Adipocyte (in vitro differentiated cells): ENCODE measurements at regions not wholly inside any gene's neighbourhood (a gene's known extent, or its start where the extent isn't known, plus 50 kb on each side); places are given as distances from the start of the nearest gene placed in this dataset.

ENCODE experiments used
- DNase-seq: peaks from one replicate; pipeline ENCODE4 v3.0.0-alpha.2; 2015; ENCODE audit warnings: low read depth
- H3K27me3 ChIP-seq: replicated peaks from 2 replicates; pipeline ENCODE4 v1.7.0; 2013; ENCODE audit warnings: mild to moderate bottlenecking, low read length, moderate library complexity; ENCODE audit not compliant: control insufficient read depth, insufficient read depth
- H3K36me3 ChIP-seq: 2 replicates; pipeline ENCODE4 v1.7.0; 2013; ENCODE audit warnings: low read length, mild to moderate bottlenecking, moderate library complexity; ENCODE audit not compliant: control insufficient read depth, insufficient read depth, severe bottlenecking
- H3K4me1 ChIP-seq: 2 replicates; pipeline ENCODE4 v1.7.0; 2013; ENCODE audit warnings: mild to moderate bottlenecking, low read length, moderate library complexity; ENCODE audit not compliant: control insufficient read depth, insufficient read depth
- H3K4me3 ChIP-seq: 2 replicates; pipeline ENCODE4 v1.7.0; 2013; ENCODE audit warnings: mild to moderate bottlenecking, low read length, moderate library complexity
- H3K9ac ChIP-seq: 2 replicates; pipeline ENCODE4 v1.7.0; 2013; ENCODE audit warnings: mild to moderate bottlenecking, low read length, moderate library complexity
- H3K9me3 ChIP-seq: 2 replicates; pipeline ENCODE4 v1.7.0; 2013; ENCODE audit warnings: mild to moderate bottlenecking, low read length, moderate library complexity; ENCODE audit not compliant: control insufficient read depth

DNA sequence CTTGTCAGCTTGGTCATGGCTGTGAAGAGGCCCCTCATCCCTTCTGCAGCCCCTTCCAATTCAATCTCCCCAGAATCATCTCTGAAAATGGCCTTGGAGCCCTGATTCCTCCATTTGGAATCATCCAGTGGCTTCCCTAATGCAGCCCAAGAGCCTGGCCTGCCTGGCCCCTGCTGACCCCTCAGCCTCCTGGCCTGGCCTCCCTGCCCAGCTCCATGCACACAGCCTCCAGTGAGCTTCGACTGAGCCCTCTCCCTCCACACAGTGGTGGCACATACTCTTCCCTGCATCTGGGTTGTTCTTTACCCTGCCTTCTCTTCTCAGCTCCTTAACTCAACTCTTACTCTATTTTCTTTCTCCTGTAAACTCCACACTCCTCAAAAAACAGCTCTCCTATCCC lies 120.9 kb downstream of the ANKRD60 start:
- Histone ChIP-seq H3K4me3 (no peak overlapping the region), H3K27me3 (peaks cover 13% of the 10 kb centered on the region), H3K4me1 (peaks cover 16% of the 10 kb centered on the region), H3K9me3 (peaks cover 9% of the 10 kb centered on the region), H3K36me3 (no peaks in the 10 kb centered on the region), H3K9ac (no peak overlapping the region)
- DNase-seq = no peak

DNA sequence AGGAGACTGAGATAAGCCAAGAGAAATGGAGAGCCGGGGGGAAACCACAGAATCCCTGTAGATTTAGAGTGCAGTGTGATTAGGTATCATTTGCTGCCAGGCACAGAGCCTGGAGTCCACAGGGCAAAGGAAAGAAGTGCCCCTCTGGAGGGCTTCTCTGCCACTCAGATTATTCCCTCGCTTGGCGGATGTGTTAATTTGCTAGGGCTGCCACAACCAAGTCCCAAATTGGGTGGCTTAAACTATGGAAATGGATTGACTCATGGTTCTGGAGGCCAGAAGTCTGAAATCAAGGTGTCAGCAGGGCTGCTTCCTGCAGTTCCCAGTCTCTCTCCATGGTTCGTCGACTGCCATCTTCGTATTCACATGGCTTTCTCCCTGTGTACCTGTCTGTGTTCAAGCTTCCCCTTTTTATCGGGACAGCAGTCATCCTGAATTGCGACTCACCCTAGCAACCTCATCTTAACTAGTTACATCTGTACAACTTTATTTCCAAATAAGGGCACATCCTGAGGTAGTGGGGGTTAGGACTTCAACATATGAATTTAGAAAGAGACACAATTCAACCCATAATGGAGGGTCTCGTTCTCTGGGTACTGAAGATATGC lies 122.2 kb downstream of the ANKRD60 start:
- Histone ChIP-seq H3K4me3 (no peak overlapping the region), H3K36me3 (no peaks in the 10 kb centered on the region), H3K27me3 (peaks cover 13% of the 10 kb centered on the region), H3K9ac (no peak overlapping the region), H3K9me3 (peaks cover 9% of the 10 kb centered on the region), H3K4me1 (peaks cover 5% of the 10 kb centered on the region)
- DNase-seq = no peak

DNA sequence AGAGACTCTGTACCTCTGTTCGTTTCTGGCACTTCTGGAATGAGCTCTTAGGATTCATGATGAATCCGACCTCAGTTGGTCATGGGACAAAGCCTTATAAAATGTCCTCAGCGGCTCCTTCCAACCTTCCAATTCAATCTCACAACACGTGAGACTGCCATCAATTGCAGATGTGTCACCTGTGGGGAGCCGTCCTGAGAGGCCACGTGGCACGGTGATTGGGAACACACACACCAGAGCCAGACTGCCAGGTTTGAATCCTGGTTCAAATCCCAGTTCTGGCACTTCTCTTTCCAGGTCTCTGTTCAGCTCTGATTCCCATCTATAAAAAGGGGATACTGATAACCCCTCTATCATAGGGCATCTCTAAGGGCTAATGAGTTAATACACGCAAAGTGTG lies 124.5 kb downstream of the ANKRD60 start:
- DNase-seq = no peak
- Histone ChIP-seq H3K9me3 (peaks cover 9% of the 10 kb centered on the region), H3K9ac (no peak overlapping the region)

GRCh38 chr20:58103517-58103904 lies 124.9 kb downstream of the ANKRD60 start:
- no peaks in the 10 kb centered on the region for H3K4me1 ChIP-seq

More for the DNA sequence above, 124.5 kb downstream of the ANKRD60 start:
- Histone ChIP-seq H3K4me3 (no peak overlapping the region), H3K27me3 (peaks cover 13% of the 10 kb centered on the region), H3K4me1 (no peaks in the 10 kb centered on the region), H3K36me3 (no peaks in the 10 kb centered on the region)

DNA sequence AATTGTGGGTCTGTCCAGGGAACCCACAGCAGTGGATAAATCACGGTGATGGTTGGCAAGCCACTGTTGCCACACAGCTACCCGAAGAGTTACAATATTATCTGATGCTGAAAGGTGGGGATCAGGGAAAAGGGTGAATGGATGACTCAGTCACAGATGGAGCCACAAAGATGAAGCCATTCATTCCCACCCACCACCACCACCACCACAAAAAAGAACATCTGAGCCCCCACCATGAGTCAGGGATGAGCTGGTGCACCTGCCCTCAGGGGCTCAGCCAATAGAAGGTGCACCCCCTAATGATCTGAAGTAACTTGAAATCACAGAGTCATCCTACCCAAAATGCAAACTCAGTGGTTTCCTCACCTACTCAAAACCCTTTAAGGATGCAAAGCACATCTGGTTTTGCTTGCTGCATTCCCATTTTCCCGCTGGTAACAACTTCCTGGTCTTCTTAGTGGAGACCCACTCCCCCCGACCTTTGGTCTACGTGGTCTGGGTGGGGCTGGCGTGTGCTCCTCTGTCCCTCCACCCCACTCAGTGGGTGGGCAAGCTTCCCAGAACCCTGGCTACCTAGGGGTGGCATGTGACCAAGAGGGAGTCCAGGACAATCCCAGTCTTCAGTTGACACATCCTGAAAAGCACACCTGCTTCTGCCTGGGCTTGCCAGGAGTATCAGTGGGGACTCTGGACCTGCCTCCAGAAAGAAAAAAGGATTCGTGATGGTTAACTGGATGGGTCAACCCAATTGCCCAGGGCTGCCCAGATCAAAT lies 125.5 kb downstream of the ANKRD60 start:
- DNase-seq = no peak
- Histone ChIP-seq H3K4me1 (no peaks in the 10 kb centered on the region), H3K9me3 (peaks cover 9% of the 10 kb centered on the region), H3K36me3 (no peaks in the 10 kb centered on the region), H3K4me3 (no peak overlapping the region), H3K27me3 (peaks cover 22% of the 10 kb centered on the region), H3K9ac (no peak overlapping the region)

More at GRCh38 chr20:58103517-58103904, 124.9 kb downstream of the ANKRD60 start:
- peaks cover 17% of the 10 kb centered on the region for H3K27me3 ChIP-seq
- H3K9me3 ChIP-seq = peaks cover 9% of the 10 kb centered on the region
- DNase-seq = no peak
- H3K36me3 ChIP-seq = no peaks in the 10 kb centered on the region
- H3K4me3 ChIP-seq = no peak overlapping the region
- no peak overlapping the region for H3K9ac ChIP-seq

- Histone ChIP-seq H3K9ac (no peak overlapping the region), H3K4me3 (no peak overlapping the region), H3K36me3 (no peaks in the 10 kb centered on the region), H3K27me3 (peaks cover 29% of the 10 kb centered on the region), H3K4me1 (no peaks in the 10 kb centered on the region), H3K9me3 (peaks cover 9% of the 10 kb centered on the region)
- DNase-seq = peak; percentile 54
These were observed 126.2 kb downstream of the ANKRD60 start for GRCh38 chr20:58102261-58102660.

DNA sequence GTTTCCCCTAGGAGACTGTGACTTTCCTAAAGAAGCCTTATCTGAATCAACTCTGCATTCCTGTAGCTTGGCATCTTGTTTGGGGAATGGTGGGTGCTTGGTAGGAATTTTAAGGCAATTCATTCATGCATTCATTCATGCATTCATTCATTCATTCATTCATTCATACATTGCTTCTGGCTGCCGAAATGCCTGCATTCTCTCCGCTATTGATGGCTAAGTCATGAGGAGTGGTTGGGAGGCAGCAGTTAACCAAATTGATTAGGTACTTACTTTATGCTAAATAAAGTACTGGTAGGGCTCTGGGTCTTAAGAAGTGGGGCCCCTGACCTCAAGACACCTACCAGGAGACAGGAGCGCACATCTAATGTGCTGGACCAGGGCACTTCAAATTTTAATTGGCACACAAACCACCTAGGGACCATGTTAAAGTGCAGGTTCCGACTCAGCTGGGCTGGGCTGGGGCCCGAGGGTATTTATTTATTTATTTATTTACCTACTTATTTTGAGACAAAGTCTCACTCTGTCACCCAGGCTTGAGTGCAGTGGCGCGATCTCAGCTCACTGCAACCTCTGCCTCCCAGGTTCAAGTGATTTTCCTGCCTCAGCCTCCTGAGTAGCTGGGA lies 127.6 kb downstream of the ANKRD60 start:
- Histone ChIP-seq H3K36me3 (no peaks in the 10 kb centered on the region), H3K9me3 (peaks cover 8% of the 10 kb centered on the region), H3K9ac (no peak overlapping the region), H3K4me3 (no peak overlapping the region), H3K27me3 (peaks cover 35% of the 10 kb centered on the region), H3K4me1 (no peaks in the 10 kb centered on the region)
- DNase-seq = no peak

DNA sequence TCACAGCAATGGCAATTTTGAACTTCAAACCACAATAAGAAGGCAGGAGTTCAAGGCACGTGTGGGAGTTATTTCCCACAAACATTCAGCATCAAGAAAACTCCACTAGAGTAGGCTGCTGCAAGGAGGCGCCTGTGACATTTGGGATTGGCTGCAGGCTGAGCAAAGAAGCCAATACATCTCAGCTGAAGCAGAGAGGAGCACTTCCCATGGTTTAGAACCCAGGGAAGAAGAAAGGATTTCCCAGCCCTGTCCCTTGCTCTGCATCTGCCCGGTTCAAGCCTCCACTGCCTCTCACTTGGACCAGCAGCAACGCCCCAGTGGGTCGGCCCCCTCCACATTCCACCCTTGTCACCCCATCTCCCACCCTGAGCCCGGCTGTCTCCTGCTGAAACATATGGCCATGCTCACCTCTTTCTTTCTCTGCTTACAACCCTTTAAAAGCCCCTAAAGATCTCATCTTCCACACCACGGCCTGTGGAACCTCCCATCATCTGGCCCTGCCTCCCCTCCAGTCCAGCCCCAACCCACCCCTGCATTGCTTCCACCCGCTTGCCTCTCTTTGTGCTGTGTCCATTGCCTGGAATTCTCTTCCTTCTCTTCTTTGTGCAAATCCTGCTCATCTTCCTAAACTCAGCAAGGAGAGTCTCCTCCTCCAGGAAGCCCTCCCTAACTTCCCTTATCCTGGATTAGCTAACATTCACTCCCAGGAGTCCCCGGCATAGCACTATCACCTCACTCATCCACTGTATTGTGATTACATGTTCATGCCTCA lies 128.3 kb downstream of the ANKRD60 start:
- no peak for DNase-seq
- no peak overlapping the region for H3K4me3 ChIP-seq
- peaks cover 35% of the 10 kb centered on the region for H3K27me3 ChIP-seq

GRCh38 chr20:58099291-58099935 lies 129.0 kb downstream of the ANKRD60 start:
- DNase-seq = no peak
- no peaks in the 10 kb centered on the region for H3K4me1 ChIP-seq
- H3K9me3 ChIP-seq = no peaks in the 10 kb centered on the region
- no peak overlapping the region for H3K9ac ChIP-seq
- peaks cover 35% of the 10 kb centered on the region for H3K27me3 ChIP-seq
- H3K4me3 ChIP-seq = no peak overlapping the region
- H3K36me3 ChIP-seq = no peaks in the 10 kb centered on the region

More for the DNA sequence above, 128.3 kb downstream of the ANKRD60 start:
- Histone ChIP-seq H3K36me3 (no peaks in the 10 kb centered on the region), H3K4me1 (no peaks in the 10 kb centered on the region), H3K9ac (no peak overlapping the region), H3K9me3 (peaks cover under 1% of the 10 kb centered on the region)

GRCh38 chr20:58098571-58098970 lies 129.9 kb downstream of the ANKRD60 start:
- Histone ChIP-seq H3K36me3 (no peaks in the 10 kb centered on the region), H3K27me3 (peaks cover 29% of the 10 kb centered on the region), H3K9me3 (no peaks in the 10 kb centered on the region), H3K9ac (no peak overlapping the region), H3K4me1 (no peaks in the 10 kb centered on the region), H3K4me3 (no peak overlapping the region)
- DNase-seq = no peak
